CD4-positive, alpha-beta T cell treated with Interleukin-4 for 4 hours (primary cell): ENCODE measurements at regions not wholly inside any gene's neighbourhood (a gene's known extent, or its start where the extent isn't known, plus 50 kb on each side); places are given as distances from the start of the nearest gene placed in this dataset.
"Not testable (repeated sequence)": the region's sequence is repeated elsewhere in the genome, so short reads cannot be mapped to it uniquely, and the experiment has no call there.

Source experiments
- DNase-seq: peaks from one replicate; pipeline ENCODE4 v3.0.0-alpha.2; 2020

DNA sequence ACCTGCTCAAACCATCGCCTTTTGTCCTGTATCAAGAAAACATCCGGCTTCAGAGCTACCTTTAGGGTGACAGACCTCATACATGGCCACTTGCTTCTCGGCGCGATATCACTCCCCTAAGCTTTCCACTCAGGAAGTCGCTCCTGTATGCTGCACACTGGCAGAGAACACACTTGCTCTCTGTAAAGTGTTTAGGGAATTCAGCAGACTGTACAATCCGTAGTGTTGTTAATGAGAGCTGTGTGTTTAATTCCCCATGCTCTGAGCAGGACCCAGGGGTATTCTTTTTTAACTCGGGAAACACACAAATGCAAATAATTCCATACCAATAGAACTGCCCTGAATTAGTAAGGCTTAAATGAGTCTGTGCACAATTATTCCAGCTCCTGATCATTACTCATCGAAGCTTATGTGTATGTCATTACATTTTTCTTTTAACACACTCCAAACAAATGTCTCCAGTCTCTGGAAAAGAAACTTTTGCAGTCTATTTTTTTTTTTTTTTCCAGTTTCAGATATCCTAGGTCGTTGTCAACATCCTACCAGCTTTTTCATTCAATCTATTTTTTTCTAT, 338.7 kb upstream of the ARID1B start:
- no peak for DNase-seq

GRCh38 chr6:156437121-156437879, 339.9 kb upstream of the ARID1B start:
- DNase-seq: no peak

DNA sequence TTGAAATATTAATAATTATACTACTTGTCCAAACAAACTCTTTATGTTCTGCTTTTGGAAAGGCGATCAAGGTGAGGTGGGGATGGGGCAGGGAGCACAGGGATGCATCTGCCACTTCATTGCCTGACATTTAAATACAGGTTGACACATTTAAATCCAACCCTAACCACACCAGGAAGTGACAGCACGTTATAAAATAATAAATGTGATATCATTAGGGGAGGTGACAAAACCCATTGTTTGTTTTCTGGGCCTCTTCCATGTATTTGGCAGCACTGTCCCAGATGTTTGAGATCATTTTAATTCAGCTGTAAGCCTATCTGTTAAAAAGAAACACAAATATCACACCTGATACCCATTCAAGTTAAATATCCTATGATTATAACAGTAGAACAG, 342.4 kb upstream of the ARID1B start:
- no peak for DNase-seq

- no peak for DNase-seq
Observed at GRCh38 chr6:156434049-156434794, 343.0 kb upstream of the ARID1B start.

GRCh38 chr6:156432543-156432942, 344.6 kb upstream of the ARID1B start:
- no peak for DNase-seq

DNA sequence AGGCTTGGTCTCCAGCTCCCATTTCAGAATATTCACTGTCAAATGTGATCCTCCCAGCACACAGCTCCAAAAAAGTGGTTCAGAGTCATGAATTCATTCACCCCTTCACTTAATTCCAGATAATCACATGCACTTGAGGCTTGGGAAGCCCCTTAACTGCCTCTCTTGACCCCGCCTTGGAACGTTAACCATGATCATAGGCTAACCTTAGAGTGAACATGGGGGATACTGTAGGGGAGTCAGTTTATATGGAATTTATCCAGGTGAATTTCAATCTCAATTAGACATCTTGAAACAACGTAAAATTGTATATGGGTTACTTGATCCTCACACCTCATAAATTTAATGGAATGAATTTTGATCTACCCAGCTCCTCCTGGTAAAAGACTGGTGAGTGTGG, 346.8 kb upstream of the ARID1B start:
- no peak for DNase-seq

GRCh38 chr6:156427345-156427744, 349.8 kb upstream of the ARID1B start:
- DNase-seq: no peak

GRCh38 chr6:156425359-156426020, 351.7 kb upstream of the ARID1B start:
- no peak for DNase-seq

DNA sequence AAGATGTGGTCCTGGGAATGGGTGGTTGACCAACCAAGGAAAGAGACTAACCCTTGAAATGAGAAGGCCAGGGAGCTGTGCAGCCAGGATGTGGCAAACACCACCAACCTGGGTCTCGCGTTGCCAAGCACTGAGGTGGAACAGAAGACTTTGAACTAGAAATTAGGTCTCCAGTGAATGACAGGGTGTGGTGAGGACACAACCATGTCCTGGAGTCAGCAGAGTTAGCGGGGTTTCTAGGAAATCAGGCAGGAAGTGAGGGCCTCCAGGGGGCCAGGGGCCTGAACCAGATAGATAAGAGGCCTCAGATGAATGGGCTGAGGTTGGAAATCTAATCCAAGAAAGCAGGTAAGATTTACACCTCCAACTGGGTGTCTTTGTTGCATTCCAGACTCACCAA, 353.3 kb upstream of the ARID1B start:
- DNase-seq: peak; percentile 54

- peak; percentile 26 for DNase-seq
Observed at GRCh38 chr6:156423075-156423474, 354.1 kb upstream of the ARID1B start.

DNA sequence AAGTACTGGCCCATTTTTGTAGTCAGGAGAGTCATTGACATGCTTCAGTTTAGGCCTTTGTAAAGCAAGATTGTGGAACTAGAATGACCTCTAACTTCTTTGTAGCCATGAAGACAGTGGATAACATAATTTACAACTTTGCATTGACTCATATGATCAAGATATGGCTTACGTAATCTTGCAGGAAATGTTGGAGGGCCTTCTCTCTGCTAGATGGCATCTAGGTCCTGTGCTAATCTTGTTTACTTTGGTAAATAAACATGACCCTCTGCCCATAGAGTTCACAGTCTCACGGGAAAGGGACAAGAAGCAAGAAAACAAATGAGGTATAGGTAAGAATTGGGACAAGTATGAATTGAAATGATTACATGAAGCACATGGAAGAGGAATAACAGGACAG, 355.2 kb upstream of the ARID1B start:
- no peak for DNase-seq

DNA sequence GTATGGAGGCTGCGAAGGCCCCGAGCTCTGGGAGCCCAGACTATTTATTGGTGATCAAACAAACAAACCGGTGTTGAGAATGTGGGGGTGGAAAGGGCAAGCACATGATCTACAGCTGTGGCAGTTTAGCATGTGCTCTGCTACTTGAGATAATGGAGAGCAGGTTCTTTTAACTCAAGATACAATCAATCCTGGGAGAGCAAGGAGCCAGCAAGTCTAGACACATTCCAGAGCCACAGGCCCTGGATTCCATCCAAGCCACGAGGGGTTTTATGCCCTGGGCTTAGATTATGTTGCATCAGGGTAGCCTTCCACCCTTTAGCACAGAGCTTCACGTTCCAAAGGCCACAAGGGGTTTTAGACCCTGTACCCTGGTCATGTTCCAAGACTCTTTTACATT, 355.9 kb upstream of the ARID1B start:
- not testable (repeated sequence) for DNase-seq

GRCh38 chr6:156420172-156420993, 356.8 kb upstream of the ARID1B start:
- DNase-seq: no peak

DNA sequence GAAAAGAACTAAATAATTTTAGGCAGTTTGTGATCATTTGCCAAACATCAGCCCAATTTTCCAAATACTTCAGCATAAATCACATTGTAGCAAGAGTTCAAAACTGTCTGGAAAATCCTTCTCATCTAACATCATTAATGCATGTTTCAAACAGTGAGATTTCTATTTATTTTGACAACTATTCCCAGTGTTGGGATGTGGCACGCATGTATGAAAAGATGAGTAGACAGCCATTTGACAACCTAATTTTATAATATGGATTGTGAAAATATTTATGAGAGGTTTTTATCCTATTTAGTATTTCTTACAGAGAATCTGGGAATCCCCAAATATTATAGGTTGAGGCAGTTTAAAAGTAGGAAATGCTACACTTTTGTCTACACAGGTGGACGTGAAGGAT, 357.6 kb upstream of the ARID1B start:
- DNase-seq: no peak

DNA sequence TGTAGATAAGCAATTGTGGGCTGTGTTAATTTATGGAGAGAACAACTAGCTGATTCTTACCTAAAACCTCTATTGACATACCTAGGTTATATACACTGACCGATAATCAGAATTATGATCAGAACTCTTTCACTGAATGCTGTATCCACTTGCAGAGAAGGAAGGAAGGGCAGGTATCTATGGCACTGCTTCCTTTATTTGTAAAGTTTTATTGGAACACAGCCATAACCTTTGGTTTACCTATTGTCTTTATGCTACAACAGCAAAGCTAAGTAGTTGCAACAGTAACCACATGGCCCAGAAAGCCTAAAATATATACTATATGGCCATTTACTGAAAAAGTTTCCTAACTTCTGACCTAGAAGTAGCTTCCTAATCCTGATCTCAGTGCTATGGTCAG, 358.9 kb upstream of the ARID1B start:
- no peak for DNase-seq

DNA sequence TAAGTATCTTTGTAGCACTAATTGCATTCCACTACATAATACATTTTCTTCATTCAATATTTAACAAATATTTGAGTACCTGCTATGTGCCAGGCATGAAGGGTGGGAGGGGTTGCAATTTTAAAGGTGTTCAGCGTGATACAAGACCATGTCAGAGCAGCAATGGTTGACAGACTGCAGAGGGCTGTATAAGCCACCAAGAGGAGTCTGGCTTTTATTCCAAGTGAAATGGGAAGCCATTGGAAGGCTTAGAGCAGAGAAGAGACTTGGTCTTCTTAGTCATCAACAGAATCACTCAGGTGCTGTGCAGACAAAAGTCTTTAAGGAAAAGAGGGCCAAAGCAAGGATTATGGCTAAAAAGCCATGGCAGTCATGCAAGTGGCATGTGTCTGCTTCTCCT, 360.8 kb upstream of the ARID1B start:
- DNase-seq: no peak

- DNase-seq: no peak
Observed at GRCh38 chr6:156413154-156413553, 364.0 kb upstream of the ARID1B start.

DNA sequence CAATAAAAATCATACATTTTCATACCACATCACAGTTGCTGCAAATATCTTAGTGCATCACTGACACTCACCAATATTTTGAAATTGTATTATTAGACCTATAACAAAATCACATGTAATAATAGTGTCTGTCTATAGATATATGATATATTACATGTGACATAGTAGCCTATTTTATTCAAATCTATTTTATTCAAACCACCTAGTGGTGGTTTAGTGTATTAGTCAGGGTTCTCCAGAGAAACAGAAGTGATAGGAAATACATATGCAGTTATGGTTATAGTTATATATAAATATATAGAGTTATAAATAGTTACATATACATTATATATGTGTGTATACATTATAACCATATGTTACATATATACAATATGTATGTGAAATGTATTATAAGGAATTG, 366.5 kb upstream of the ARID1B start:
- DNase-seq: no peak

GRCh38 chr6:156408655-156409054, 368.5 kb upstream of the ARID1B start:
- no peak for DNase-seq

DNA sequence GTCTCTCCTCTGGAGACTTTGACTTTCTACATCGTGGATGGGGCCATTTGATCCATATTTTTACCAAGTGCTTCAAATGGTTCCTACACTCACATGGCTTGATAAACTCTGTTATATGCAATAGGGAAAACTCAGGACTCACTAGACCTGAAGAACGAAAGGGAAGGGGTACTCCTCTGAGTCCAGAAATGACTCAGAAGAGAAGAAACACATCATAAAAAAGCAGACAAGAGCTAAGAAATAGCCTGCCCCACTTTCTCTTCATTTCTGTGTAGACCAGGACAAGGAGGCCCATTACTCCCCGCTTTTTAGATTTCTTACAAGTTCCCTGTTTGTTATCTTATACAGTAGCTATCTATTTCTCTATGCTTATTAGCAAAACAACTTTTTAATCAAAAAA, 369.8 kb upstream of the ARID1B start:
- no peak for DNase-seq

DNA sequence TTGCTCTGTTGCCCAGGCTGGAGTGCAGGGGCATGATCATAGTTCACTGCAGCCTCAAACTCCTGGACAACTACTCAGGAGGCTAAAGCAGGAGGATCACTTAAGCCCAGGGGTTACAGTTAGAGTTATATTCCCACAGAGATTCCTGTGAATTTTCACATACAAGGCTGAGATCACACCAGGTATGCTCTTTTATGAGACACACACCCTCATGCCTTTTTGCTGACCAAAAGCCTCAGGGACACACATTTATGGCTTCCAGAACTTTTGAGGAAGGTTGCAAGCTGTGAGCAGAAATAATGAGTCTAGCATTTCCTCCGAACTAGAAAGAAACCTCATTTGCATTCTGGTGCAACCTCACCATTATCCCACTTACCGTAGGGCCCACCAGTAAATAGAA, 370.5 kb upstream of the ARID1B start:
- DNase-seq: no peak

DNA sequence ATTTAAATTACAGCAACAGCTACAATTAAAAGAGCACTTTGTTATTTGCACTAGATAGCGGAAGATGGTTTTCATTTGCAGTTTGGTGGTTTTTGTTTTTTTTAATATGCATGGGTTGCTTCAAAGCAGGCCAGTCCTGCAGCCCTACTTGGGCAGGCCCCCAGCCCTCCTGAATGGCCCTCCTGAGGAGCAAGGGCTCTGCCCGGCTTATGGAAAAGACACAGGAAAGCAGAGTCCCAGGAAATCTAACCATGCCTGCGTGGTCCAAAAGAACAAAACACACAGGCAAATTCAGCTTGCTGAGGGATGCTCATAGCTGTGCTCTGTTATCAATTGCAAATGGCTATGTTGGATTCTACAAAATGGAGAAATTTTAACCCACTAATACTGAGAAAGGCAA, 371.1 kb upstream of the ARID1B start:
- no peak for DNase-seq

- DNase-seq: no peak
Observed at GRCh38 chr6:156402628-156403027, 374.6 kb upstream of the ARID1B start.
